GM18861 (cell line): ENCODE measurements at regions not wholly inside any gene's neighbourhood (a gene's known extent, or its start where the extent isn't known, plus 50 kb on each side); places are given as distances from the start of the nearest gene placed in this dataset.

Source experiments
- ATAC-seq: cut with Tn5 transposase; IDR thresholded peaks from one replicate; pipeline ENCODE4 v1.9.1; 2021; ENCODE audit not compliant: unreplicated experiment

- no peak for ATAC-seq
These were observed 101.1 kb upstream of the THRB start for GRCh38 chr3:24595796-24596195.

GRCh38 chr3:24596626-24597025 is 102.0 kb upstream of the THRB start:
- ATAC-seq: no peak

DNA sequence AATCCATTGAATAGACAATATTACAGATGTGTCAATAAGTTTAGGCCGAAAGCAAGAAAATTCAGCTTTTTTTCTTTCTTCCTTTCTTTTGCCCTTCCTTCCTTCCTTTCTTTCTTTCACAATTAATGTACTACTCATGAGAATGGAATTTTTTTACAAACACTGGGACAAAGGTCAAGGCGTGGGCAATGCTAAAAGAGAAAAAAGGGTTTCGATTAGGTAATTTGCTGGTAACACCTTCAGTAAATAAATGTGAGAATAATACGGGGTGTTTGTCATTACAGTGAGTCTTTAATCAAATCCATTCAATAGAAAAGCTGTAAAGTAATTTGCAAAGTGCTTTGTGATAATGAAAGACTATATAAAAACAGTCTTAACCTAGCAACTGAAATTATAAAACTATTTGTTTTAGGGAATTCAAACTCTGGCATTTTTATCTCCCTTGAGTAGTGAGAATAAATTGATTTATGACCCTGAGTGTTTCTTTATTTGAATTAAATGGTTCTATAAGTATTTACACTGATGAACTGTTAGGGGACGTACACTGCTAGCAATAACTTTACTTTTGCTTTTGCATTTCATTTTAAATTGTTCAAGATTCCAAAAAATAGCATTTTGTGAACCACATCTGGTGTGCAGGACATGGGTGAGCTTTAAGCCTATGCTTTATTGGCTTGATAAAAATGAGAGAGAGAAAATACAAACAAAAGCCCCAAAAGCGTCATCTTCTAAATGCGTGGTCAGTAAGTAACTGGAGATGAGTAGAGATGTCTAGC is 104.2 kb upstream of the THRB start:
- ATAC-seq: no peak

DNA sequence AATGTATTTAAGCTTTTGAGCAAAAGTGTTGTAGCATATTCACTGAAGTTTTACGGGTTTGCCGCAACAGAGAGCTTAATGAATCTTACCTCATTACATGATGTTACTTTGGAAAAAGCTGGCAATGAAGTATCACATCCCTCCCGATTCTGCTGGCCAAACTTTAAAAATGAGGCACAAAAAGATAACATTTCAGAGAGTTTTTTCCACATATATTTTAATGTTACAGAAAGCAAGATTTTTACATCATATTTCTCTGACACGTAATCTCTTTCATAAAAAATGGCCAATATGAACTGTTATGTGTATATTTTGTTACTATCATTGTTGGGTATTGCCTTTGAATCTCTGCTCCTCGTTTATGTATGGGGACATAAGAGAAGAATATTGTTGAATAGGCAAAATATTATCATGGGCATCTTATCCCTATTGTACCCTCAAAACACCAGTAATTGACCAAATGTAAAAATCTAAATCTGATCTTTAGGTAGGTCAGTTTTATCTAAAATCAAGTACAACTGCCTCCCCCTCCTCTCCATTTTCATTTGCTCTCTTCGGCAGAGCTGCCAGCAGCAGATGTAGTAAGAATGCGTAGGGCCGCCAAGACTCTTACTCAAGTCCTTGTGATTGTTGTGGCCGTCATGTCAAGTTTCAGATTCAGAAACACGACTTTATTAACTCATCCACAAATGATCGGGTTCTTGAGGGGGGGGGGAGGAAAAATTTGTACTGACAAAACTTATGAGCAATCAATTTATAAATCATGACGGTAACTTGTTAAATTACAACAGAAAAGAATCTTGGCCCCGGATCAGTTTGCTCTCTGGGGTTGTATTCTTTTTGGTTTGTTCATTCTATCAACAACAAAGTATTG is 106.7 kb upstream of the THRB start:
- no peak for ATAC-seq

GRCh38 chr3:24604215-24604614 is 109.6 kb upstream of the THRB start:
- no peak for ATAC-seq

- no peak for ATAC-seq
These were observed 110.9 kb upstream of the THRB start for GRCh38 chr3:24605511-24606028.

- no peak for ATAC-seq
These were observed 112.6 kb upstream of the THRB start for GRCh38 chr3:24607281-24607680.

GRCh38 chr3:24608701-24609390 is 114.2 kb upstream of the THRB start:
- ATAC-seq: no peak

GRCh38 chr3:24614359-24614758 is 119.7 kb upstream of the THRB start:
- no peak for ATAC-seq

DNA sequence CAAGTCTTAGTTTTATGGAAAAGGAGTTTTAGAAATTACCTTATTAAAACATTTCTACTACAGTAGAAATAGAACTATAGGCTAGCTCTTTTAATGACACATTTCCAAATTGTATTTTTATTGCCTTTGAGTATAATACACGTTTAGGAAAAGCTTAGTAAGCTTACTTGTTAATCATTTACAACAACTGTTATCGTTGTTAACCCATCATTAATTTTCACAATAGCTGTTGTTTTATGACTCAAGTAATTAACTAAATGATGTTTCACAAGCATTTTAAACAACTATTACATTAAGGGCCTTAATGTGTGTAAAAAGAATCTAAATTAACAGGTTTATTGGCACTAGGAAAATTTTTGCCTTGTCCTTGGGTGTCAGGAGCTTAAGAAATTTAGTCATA is 120.5 kb upstream of the THRB start:
- ATAC-seq: no peak

DNA sequence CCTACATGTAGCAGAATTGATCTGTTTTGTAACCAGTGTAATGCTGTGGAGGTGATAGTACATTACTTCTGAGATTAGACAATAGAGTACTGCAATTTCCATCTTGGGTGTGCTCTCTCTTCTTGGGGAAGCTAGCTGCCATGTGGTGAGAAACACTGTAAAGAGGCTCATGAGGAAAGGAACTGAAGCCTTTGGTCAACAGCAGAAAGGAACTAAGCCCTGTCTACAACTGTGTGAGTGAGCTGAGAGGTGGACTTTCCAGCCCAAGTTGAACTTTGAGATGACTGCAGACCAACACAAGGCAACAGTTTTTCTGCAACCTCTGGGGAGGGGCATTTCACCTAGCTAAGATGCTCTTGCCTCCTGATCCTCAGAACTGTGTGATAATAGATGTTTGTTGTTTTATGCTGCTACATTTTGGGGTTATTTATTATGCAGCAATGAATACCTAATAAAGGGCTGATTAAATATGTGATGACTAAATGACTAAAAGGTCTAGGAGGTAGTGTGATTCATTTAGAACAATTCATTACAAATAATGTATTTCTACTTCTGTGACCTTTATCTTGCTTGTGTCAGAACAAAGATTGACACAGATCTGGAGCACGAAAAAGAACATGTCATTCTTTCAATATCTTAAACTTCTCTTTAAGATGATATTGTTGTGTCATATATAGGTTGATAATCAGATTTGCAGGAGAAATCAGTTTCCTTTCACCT is 121.6 kb upstream of the THRB start:
- no peak for ATAC-seq

- ATAC-seq: no peak
These were observed 127.5 kb upstream of the THRB start for GRCh38 chr3:24622138-24622537.

DNA sequence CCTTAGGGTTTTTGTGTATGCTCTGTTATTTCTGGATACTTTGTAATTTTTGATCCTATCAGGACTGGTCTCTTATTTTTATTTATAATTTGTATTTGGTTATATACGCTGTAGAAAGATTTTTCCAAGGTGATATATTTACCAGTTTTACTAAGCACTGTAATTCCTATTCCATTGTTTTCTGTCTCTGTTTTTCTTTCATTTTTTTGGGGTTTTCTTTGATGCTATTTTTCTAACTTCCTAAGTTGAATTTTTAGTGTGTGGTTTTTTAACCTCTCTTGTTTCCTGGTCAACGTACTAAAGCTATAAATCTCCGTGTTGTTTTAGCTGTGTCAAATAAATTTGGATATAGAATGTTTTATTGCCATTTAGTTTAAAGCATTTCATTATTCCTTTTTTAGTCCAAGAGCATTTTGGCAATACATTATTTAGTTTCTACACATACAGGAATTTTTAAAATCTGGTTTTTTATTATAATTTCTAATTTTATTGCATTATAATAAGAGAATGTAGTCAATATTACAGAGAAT is 128.1 kb upstream of the THRB start:
- ATAC-seq: no peak

- ATAC-seq: no peak
These were observed 129.0 kb upstream of the THRB start for GRCh38 chr3:24623657-24624056.

DNA sequence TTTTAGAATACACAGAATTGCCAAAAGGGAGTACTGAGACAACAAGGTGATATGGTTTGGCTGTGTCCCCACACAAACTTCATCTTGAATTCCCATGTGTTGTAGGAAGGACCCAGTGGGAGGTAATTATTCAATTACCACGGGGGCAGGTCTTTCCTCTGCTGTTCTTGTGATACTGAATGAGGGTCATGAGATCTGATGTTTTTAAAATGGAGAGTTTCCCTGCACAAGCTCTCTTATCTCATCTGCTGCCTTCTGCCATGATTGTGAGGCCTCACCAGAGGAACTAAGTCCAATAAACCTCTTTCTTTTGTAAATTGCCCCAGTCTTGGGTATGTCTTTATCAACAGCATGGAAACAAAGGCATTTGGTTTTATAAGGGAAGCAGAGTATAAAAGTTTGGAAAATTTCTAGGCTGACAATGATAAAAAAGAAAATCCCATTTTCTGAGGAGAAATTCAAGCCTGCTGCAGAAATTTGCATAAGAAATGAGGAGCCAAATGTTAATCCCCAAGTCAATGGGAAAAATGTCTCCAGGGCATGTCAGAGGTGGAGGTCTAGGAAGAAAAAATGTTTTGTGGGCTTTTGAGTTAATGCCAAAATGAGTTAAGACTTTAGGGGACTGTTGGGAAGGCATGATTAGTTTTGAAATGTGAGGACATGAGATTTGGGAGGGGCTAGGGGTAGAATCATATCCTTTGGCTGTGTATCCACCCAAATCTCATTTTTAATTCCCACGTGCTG is 130.5 kb upstream of the THRB start:
- no peak for ATAC-seq

- ATAC-seq: no peak
These were observed 134.0 kb upstream of the THRB start for GRCh38 chr3:24628523-24629258.

- ATAC-seq: no peak
These were observed 136.8 kb upstream of the THRB start for GRCh38 chr3:24631481-24631880.

DNA sequence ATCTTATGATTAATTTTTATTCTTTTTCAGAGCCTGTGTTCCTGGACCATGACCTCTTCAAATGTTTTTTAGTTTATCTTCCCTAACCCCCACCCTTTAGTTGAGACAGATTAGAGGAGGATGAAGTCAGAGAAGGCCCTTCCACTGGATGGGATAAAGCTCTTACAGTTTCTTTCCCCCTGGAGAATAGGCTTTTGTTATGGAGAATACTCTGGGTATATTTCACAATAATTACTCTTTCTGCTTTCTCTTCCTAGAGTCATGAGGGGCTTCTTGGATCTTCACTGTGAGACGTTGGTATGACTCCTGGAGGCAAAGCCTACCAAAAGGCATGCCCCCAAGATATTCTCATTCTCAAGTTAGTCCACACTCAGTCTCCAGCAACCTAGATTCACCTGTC is 144.4 kb upstream of the THRB start:
- ATAC-seq: no peak
